GM12864 (cell line): ENCODE measurements at regions not wholly inside any gene's neighbourhood (a gene's known extent, or its start where the extent isn't known, plus 50 kb on each side); places are given as distances from the start of the nearest gene placed in this dataset.

ENCODE experiments used
- DNase-seq: peaks from one replicate; pipeline ENCODE4 v3.0.0-alpha.2; 2011; ENCODE audit warnings: low read depth
- H3K4me3 ChIP-seq: 2 replicates; pipeline ENCODE4 v1.5.1; 2011; ENCODE audit warnings: mild to moderate bottlenecking, low read depth, low read length, control low read depth
- TF ChIP-seq, protein P1 (sequence below): IDR thresholded peaks from 2 replicates; pipeline ENCODE4 v1.5.1; 2011; ENCODE audit warnings: low read depth, mild to moderate bottlenecking, moderate library complexity, low read length, control low read depth, inconsistent platforms; ENCODE audit errors: missing control alignments

DNA sequence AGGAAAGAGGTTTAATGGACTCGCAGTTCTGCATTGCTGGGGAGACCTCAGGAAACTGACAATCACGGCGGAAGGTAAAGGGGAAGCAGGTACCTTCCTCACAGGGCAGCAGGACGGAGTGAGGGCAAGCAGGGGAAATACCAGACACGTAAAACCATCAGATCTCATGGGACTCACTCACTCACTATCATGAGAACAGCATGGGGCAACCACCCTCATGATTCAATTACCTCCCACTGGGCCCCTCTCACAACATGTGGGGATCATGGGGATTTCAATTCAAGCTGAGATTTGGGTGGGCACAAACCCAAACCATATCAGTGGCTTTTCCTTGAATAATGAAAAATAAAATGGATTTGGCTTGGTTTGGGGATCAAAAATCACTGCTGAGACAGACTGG, 380.5 kb downstream of the VRK1 start:
- TF ChIP-seq, protein P1, sequence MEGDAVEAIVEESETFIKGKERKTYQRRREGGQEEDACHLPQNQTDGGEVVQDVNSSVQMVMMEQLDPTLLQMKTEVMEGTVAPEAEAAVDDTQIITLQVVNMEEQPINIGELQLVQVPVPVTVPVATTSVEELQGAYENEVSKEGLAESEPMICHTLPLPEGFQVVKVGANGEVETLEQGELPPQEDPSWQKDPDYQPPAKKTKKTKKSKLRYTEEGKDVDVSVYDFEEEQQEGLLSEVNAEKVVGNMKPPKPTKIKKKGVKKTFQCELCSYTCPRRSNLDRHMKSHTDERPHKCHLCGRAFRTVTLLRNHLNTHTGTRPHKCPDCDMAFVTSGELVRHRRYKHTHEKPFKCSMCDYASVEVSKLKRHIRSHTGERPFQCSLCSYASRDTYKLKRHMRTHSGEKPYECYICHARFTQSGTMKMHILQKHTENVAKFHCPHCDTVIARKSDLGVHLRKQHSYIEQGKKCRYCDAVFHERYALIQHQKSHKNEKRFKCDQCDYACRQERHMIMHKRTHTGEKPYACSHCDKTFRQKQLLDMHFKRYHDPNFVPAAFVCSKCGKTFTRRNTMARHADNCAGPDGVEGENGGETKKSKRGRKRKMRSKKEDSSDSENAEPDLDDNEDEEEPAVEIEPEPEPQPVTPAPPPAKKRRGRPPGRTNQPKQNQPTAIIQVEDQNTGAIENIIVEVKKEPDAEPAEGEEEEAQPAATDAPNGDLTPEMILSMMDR: no peak
- no peak for DNase-seq

DNA sequence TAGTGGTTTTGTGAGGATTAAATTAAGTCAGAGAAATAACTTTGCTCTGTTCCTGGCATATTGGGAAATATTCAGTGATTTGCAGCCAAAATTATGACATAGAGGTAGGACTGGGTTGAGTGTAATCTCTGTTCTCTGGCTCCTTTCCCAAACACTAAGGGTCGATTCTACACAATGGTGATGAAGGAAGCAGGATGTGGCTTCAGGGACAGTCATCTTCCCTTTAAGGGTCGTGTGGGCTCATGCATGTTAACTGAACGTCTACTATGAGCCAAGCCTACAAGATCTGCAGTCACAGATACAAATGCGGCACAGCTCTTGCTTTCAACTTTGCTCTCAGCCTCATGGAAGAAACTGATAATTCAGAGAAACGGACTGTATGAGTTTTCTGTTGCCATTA, 381.6 kb downstream of the VRK1 start:
- DNase-seq: no peak
- no peak overlapping the region for H3K4me3 ChIP-seq

More for the DNA sequence above, 380.5 kb downstream of the VRK1 start:
- H3K4me3 ChIP-seq: no peak overlapping the region

DNA sequence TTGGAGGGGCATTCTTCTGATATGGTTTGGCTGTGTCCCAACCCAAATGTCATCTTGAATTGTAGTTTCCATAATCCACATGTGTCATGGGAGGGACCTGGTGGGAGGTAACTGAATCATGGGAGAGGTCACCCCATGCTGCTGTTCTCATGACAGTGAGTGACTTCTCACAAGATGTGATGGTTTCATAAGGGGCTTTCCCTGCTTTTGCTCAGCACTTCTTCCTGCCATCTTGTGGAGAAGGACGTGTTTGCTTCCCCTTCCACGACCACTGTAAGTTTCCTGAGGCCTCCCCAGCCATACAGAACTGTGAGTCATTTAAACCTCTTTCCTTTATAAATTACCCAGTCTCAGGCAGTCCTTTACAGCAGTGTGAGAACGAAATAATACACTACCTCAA, 382.4 kb downstream of the VRK1 start:
- H3K4me3 ChIP-seq: no peak overlapping the region
- TF ChIP-seq, protein P1: no peak

More for the DNA sequence above, 381.6 kb downstream of the VRK1 start:
- TF ChIP-seq, protein P1: no peak

DNA sequence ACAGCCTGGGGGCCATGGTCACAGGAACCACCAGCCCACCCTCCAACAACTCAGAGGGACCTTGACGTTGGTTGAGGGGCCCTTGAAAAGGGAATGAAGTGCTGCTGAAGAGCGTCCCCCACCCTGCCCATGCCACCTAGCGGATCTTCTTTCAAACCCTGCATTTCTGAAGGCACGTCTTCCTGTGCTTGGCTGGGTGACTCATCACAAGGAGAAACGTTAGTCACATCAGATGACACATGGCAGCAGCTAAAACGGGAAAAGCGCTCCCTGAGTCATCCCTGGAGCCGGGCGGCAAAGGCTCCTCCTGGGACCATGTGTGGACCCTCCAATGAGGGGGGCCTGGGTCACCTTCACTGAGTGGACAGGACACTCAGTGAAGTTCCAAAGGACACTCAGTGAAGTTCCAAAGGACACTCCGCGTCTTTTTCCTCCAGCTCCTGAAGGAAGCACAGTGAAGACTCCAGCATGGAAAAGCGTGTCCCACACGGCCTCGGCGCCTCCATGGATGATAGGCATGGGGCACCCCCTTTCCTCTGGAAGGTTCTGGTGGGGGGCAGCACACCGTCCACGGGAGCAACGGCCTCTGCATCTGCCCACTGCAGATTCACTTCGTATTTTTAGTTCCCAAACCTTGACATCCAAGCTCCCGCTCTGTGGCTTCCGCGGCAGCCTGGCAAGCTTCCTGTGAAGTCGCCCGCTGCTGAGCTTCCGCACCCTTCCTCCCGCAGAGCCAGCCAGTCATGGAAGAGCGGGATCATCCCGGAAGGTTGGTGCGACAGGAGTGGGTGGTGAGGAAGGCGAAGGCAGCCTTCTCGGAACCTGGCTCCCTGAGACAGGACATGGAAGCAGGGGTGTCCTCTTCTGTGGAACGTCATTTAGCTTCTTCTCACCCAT, 383.4 kb downstream of the VRK1 start:
- DNase-seq: no peak
- TF ChIP-seq, protein P1: no peak
- H3K4me3 ChIP-seq: no peak overlapping the region

More for the DNA sequence above, 382.4 kb downstream of the VRK1 start:
- no peak for DNase-seq

DNA sequence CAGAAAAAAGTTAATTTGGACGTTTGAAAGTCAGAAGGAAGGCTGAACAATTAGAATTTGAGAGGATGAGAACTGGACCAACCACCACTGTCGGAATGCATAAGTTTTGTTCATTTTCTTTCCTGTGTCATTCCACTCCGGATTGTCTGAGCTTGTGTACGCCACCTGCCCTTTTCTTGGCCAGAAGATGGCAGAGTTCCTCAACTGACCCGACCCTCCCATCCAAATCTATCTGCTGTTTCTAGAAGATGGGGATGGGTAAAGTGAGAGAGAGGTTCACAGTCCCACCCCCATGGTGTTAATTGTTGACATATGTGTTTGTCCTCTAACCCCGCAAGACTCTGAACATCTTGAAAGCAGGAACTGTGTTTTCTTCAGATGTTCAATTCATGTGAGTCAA, 388.0 kb downstream of the VRK1 start:
- no peak overlapping the region for H3K4me3 ChIP-seq
- DNase-seq: no peak
- TF ChIP-seq, protein P1: peak; percentile 54

DNA sequence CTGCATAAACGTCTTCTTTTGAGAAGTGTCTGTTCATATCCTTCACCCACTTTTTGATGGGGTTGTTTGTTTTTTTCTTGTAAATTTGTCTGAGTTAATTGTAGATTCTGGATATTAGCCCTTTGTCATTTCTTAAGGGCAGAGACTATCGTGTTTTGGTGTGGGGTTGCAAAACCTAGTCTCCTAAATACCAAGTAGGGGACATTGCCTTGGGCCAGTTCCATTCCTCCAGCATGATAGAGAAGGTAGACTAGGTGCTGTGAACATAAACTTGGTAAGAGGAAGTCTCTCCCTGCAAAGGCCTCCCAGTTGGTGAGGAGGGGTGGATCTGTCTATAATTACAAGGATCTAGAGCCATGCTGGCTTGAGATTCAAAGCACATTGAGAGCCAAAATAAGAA, 390.7 kb downstream of the VRK1 start:
- TF ChIP-seq, protein P1: no peak
- no peak overlapping the region for H3K4me3 ChIP-seq
- no peak for DNase-seq

DNA sequence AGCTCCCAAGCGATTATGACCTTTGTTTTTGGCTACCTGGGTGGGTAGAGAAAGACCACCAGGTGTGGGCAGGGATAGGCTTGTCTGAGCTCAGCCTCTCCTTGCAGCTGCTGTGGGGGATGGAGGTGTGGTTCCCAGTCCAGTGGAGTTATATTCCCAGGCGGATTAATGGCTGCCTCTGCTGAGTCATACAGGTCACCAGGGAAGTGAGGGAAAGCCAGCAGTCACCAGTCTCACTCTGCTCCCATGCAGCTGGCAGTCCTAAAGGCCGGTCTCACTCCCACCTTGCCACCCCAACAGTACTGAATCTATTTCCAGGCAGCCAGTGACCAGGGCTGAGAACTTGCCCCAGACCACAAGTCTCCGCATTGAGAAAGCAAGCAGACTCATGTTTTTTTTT, 399.2 kb downstream of the VRK1 start:
- DNase-seq: no peak
- H3K4me3 ChIP-seq: no peak overlapping the region

More for the DNA sequence above, 399.2 kb downstream of the VRK1 start:
- TF ChIP-seq, protein P1: no peak
